ENCODE measurements at regions not wholly inside any gene's neighbourhood (a gene's known extent, or its start where the extent isn't known, plus 50 kb on each side); places are given as distances from the start of the nearest gene placed in this dataset.

GRCh38 chr2:22753476-22753875, 631.5 kb upstream of the KLHL29 start:
- H3K36me3 ChIP-seq (ENCODE audit: control insufficient read depth, insufficient read depth, low read length) = no peaks in the 10 kb centered on the region
- ATAC-seq (no peak), DNase-seq (no peak)
- no peak overlapping the region for H3K27ac ChIP-seq (ENCODE audit: low read length)
- H3K4me1 ChIP-seq (ENCODE audit: control insufficient read depth, insufficient read depth, low read length) = no peaks in the 10 kb centered on the region
- no peaks in the 10 kb centered on the region for H3K36me3 Mint-ChIP-seq
- no peak overlapping the region for H3K4me3 ChIP-seq (ENCODE audit: low read length)
- no peak overlapping the region for H3K27ac Mint-ChIP-seq
- no peak for TF ChIP-seq CTCF (IDR thresholded peaks at IDR 0.05)
- WGBS (ENCODE audit: insufficient coverage) = 87% methylated on average over 7 of the region's 7 CpGs
- H3K9me3 ChIP-seq (ENCODE audit: control insufficient read depth, insufficient read depth, low read length) = no peaks in the 10 kb centered on the region
- no peak overlapping the region for H3K4me3 Mint-ChIP-seq
- H3K27me3 ChIP-seq (ENCODE audit: control insufficient read depth, insufficient read depth, low read length) = no peaks in the 10 kb centered on the region
- H3K4me1 Mint-ChIP-seq = no peaks in the 10 kb centered on the region
- intact Hi-C loops (cut with micrococcal nuclease) = no loop called here
- no peaks in the 10 kb centered on the region for H3K27me3 Mint-ChIP-seq (ENCODE audit: low read depth in 2 of 2)
- peaks cover 18 to 19% of the 10 kb centered on the region in 2 donors for H3K9me3 Mint-ChIP-seq

- no peaks in the 10 kb centered on the region for H3K36me3 ChIP-seq (ENCODE audit: control insufficient read depth, insufficient read depth, low read length)
- no peaks in the 10 kb centered on the region for H3K36me3 Mint-ChIP-seq
- H3K4me1 ChIP-seq (ENCODE audit: control insufficient read depth, insufficient read depth, low read length) = no peaks in the 10 kb centered on the region
- peaks cover 18 to 20% of the 10 kb centered on the region in 2 donors for H3K9me3 Mint-ChIP-seq
- no peaks in the 10 kb centered on the region for H3K4me1 Mint-ChIP-seq
- ATAC-seq (no peak), DNase-seq (no peak)
- no peak for TF ChIP-seq CTCF (IDR thresholded peaks at IDR 0.05)
- H3K27me3 ChIP-seq (ENCODE audit: control insufficient read depth, insufficient read depth, low read length) = no peaks in the 10 kb centered on the region
- H3K9me3 ChIP-seq (ENCODE audit: control insufficient read depth, insufficient read depth, low read length) = no peaks in the 10 kb centered on the region
- no peaks in the 10 kb centered on the region for H3K27me3 Mint-ChIP-seq (ENCODE audit: low read depth in 2 of 2)
- no peak overlapping the region for H3K27ac ChIP-seq (ENCODE audit: low read length)
- H3K4me3 Mint-ChIP-seq = no peak overlapping the region
- H3K27ac Mint-ChIP-seq = no peak overlapping the region
- 84% methylated on average over 7 of the region's 9 CpGs for WGBS (ENCODE audit: insufficient coverage)
- intact Hi-C loops (cut with micrococcal nuclease) = no loop called here
- no peak overlapping the region for H3K4me3 ChIP-seq (ENCODE audit: low read length)
Measured at GRCh38 chr2:22756276-22757043, 628.5 kb upstream of the KLHL29 start.

- H3K4me1 Mint-ChIP-seq = no peaks in the 10 kb centered on the region
- Histone ChIP-seq H3K27ac (ENCODE audit: low read length) (no peak overlapping the region), H3K27me3 (ENCODE audit: control insufficient read depth, insufficient read depth, low read length) (no peaks in the 10 kb centered on the region), H3K4me3 (ENCODE audit: low read length) (no peak overlapping the region), H3K36me3 (ENCODE audit: control insufficient read depth, insufficient read depth, low read length) (no peaks in the 10 kb centered on the region), H3K4me1 (ENCODE audit: control insufficient read depth, insufficient read depth, low read length) (no peaks in the 10 kb centered on the region), H3K9me3 (ENCODE audit: control insufficient read depth, insufficient read depth, low read length) (no peaks in the 10 kb centered on the region)
- WGBS (ENCODE audit: insufficient coverage) = 80% methylated on average over 3 of the region's 3 CpGs
- ATAC-seq (no peak), DNase-seq (no peak)
- no peak for TF ChIP-seq CTCF (IDR thresholded peaks at IDR 0.05)
- H3K27me3 Mint-ChIP-seq (ENCODE audit: low read depth in 2 of 2) = no peaks in the 10 kb centered on the region
- H3K9me3 Mint-ChIP-seq = peaks cover 18 to 25% of the 10 kb centered on the region in 2 donors
- intact Hi-C loops (cut with micrococcal nuclease) = no loop called here
- no peak overlapping the region for H3K27ac Mint-ChIP-seq
- H3K4me3 Mint-ChIP-seq = no peak overlapping the region
- H3K36me3 Mint-ChIP-seq = peaks cover 24% of the 10 kb centered on the region
Measured at GRCh38 chr2:22769497-22769896, 615.5 kb upstream of the KLHL29 start.

- H3K9me3 Mint-ChIP-seq = peaks cover 2 to 4% of the 10 kb centered on the region in 2 donors
- 80% methylated on average over 5 of the region's 5 CpGs for WGBS (ENCODE audit: insufficient coverage)
- no peaks in the 10 kb centered on the region for H3K36me3 Mint-ChIP-seq
Measured at GRCh38 chr2:22784566-22784965, 600.4 kb upstream of the KLHL29 start.

More at GRCh38 chr2:22784566-22784965, 600.4 kb upstream of the KLHL29 start:
- Histone ChIP-seq H3K4me1 (ENCODE audit: control insufficient read depth, insufficient read depth, low read length) (no peaks in the 10 kb centered on the region), H3K9me3 (ENCODE audit: control insufficient read depth, insufficient read depth, low read length) (no peaks in the 10 kb centered on the region), H3K27ac (ENCODE audit: low read length) (no peak overlapping the region), H3K4me3 (ENCODE audit: low read length) (no peak overlapping the region), H3K27me3 (ENCODE audit: control insufficient read depth, insufficient read depth, low read length) (no peaks in the 10 kb centered on the region), H3K36me3 (ENCODE audit: control insufficient read depth, insufficient read depth, low read length) (no peaks in the 10 kb centered on the region)
- no peak for TF ChIP-seq CTCF (IDR thresholded peaks at IDR 0.05)
- no peak for ATAC-seq
- intact Hi-C loops (cut with micrococcal nuclease) = no loop called here
- no peak for DNase-seq
- Mint-ChIP-seq H3K4me1 (no peaks in the 10 kb centered on the region), H3K4me3 (no peak overlapping the region), H3K27me3 (ENCODE audit: low read depth in 2 of 2) (no peaks in the 10 kb centered on the region), H3K27ac (no peak overlapping the region)
